Prostate gland (tissue), 2 donors: ENCODE measurements at regions not wholly inside any gene's neighbourhood (a gene's known extent, or its start where the extent isn't known, plus 50 kb on each side); places are given as distances from the start of the nearest gene placed in this dataset.

Experiments used
- DNase-seq: peaks from one replicate; pipeline ENCODE4 v3.0.0-alpha.2; 2019; ENCODE audit warnings: low spot score
- H3K27ac ChIP-seq, 2 donors: fragments of 200-600 bp; sonication (generic); 2 replicates each; pipeline ENCODE4 v1.5.1; 2017 to 2019
- H3K27me3 ChIP-seq: fragments of 200-600 bp; sonication (generic); replicated peaks from 2 replicates; pipeline ENCODE4 v1.5.1; 2019; ENCODE audit not compliant: insufficient read depth
- H3K36me3 ChIP-seq, 2 donors: fragments of 200-600 bp; sonication (generic); 1 replicate in 1 of 2; 2 replicates in 1 of 2; pipeline versions ENCODE4 v1.5.1 to v1.8.1; 2017 to 2019
- H3K4me1 ChIP-seq: fragments of 200-600 bp; sonication (generic); replicated peaks from 2 replicates; pipeline ENCODE4 v1.5.1; 2019
- H3K4me3 ChIP-seq, 2 donors: fragments of 200-600 bp; sonication (generic); 2 replicates each; pipeline ENCODE4 v1.5.1; 2017 to 2019
- H3K9me3 ChIP-seq: fragments of 200-600 bp; sonication (generic); 2 replicates; pipeline ENCODE4 v1.5.1; 2017
- POLR2A ChIP-seq: fragments of 450-650 bp; IDR thresholded peaks from one replicate; pipeline ENCODE4 v1.6.1; 2016; ENCODE audit warnings: antibody characterized with exemption, mild to moderate bottlenecking
- POLR2AphosphoS5 ChIP-seq: sonication (generic); formaldehyde crosslinking; IDR thresholded peaks from one replicate; pipeline ENCODE4 v1.6.1; 2017; ENCODE audit warnings: antibody characterized with exemption
- WGBS: methylation state at CpG from one replicate; pipeline ENCODE4 v1.1.5; 2018; 5-methylcytosine and 5-hydroxymethylcytosine counted together
- intact Hi-C: fragments of 100-400 bp; cut with DNase I; formaldehyde crosslinking; loops from one replicate; pipeline ENCODE4 v1.14.2; 2022
- TF ChIP-seq, protein P1 (sequence below), 4 experiments: fragments of 200-600 bp in 2 of 4; fragments of 450-650 bp in 2 of 4; sonication (generic) in 2 of 4; IDR thresholded peaks; 1 replicate in 3 of 4; 2 replicates in 1 of 4; pipeline ENCODE4 v1.5.1; 2016 to 2019; ENCODE audit warnings: antibody characterized with exemption in 4 of 4, mild to moderate bottlenecking in 2 of 4, moderate library complexity in 2 of 4

DNA sequence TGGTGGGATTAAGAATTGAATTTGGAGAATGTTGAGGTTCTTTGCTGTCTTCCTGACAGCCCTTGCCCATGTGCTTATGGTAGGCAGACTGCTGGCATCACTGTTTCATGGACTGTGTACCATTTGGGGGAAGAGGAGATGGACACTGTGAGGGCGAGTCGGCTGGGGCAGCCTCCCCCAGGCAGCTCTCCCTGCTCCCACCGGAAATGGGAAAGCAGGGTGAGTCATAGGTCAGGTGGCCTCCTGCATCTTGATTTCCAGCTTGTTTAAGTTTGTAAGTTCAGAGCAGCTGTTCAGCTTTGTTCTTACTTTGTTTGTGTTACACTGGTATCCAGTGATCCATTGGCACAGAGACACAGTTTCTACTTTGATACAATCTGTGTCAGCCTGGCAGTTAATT lies 87.2 kb upstream of the CNIH3 start:
- H3K27ac ChIP-seq, result no peak overlapping the region
- TF ChIP-seq, protein P1, sequence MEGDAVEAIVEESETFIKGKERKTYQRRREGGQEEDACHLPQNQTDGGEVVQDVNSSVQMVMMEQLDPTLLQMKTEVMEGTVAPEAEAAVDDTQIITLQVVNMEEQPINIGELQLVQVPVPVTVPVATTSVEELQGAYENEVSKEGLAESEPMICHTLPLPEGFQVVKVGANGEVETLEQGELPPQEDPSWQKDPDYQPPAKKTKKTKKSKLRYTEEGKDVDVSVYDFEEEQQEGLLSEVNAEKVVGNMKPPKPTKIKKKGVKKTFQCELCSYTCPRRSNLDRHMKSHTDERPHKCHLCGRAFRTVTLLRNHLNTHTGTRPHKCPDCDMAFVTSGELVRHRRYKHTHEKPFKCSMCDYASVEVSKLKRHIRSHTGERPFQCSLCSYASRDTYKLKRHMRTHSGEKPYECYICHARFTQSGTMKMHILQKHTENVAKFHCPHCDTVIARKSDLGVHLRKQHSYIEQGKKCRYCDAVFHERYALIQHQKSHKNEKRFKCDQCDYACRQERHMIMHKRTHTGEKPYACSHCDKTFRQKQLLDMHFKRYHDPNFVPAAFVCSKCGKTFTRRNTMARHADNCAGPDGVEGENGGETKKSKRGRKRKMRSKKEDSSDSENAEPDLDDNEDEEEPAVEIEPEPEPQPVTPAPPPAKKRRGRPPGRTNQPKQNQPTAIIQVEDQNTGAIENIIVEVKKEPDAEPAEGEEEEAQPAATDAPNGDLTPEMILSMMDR (IDR thresholded peaks at IDR 0.05), result no peak
- no peak for TF ChIP-seq POLR2A
- TF ChIP-seq POLR2AphosphoS5, result no peak
- no peak overlapping the region for H3K4me3 ChIP-seq
- H3K36me3 ChIP-seq, result no peaks in the 10 kb centered on the region
- WGBS, result 53% methylated on average over 3 of the region's 3 CpGs
- intact Hi-C loops, result no loop called here
- no peaks in the 10 kb centered on the region for H3K4me1 ChIP-seq
- H3K27me3 ChIP-seq, result no peaks in the 10 kb centered on the region
- no peaks in the 10 kb centered on the region for H3K9me3 ChIP-seq
- no peak for DNase-seq

DNA sequence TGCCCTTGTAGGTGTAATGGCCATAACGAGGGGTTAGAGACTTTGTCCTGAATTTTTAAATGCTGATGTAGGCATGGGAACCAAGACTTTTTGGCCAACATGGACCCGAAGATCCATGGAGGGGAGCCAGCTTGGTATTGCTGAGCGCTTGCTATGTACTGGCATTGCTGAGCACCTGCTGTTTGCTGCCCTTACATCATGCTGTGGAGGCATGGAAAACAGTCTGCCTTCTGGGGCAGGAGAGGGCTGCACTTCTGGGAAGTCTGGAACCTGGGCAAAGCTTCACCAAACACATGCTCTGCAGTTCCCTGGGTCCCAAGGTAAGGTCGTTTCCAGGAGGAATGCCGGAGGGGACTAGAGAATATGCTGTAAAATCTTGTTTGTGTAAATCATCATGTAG lies 86.3 kb upstream of the CNIH3 start:
- 90% methylated on average over 5 of the region's 5 CpGs for WGBS
- Histone ChIP-seq H3K27me3 (no peaks in the 10 kb centered on the region), H3K4me1 (no peaks in the 10 kb centered on the region), H3K27ac (no peak overlapping the region), H3K4me3 (no peak overlapping the region), H3K9me3 (no peaks in the 10 kb centered on the region), H3K36me3 (no peaks in the 10 kb centered on the region)
- no peak for DNase-seq
- intact Hi-C loops, result no loop called here
- TF ChIP-seq, protein P1 (IDR thresholded peaks at IDR 0.05), result no peak
- TF ChIP-seq POLR2AphosphoS5, result no peak
- TF ChIP-seq POLR2A, result no peak

DNA sequence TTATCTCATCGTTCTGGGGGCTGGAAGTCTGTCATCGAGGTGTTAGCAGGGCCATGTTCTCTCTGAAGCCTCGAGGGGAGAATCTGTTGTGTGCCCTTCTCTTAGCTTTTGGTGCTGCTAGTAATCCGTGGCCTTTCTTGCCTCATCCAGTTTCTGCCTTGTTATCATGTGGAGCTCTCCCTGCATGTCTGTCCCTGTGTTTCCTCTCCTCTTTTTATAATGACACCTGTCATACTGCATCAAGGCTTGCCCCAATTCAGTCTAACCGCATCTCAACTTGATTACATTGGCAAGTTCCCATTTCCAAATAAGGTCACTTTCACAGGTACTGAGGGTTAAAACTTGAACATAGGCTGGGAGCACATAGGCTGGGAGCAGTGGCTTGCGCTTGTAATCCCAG lies 82.6 kb upstream of the CNIH3 start:
- WGBS, result 92% methylated on average over 6 of the region's 6 CpGs
- no peaks in the 10 kb centered on the region for H3K9me3 ChIP-seq
- intact Hi-C loops, result no loop called here
- no peaks in the 10 kb centered on the region for H3K36me3 ChIP-seq
- no peak overlapping the region for H3K27ac ChIP-seq
- TF ChIP-seq, protein P1 (IDR thresholded peaks at IDR 0.05), result no peak
- TF ChIP-seq POLR2AphosphoS5 (no peak), POLR2A (no peak)
- no peak overlapping the region for H3K4me3 ChIP-seq
- no peaks in the 10 kb centered on the region for H3K4me1 ChIP-seq
- DNase-seq, result no peak
- no peaks in the 10 kb centered on the region for H3K27me3 ChIP-seq

DNA sequence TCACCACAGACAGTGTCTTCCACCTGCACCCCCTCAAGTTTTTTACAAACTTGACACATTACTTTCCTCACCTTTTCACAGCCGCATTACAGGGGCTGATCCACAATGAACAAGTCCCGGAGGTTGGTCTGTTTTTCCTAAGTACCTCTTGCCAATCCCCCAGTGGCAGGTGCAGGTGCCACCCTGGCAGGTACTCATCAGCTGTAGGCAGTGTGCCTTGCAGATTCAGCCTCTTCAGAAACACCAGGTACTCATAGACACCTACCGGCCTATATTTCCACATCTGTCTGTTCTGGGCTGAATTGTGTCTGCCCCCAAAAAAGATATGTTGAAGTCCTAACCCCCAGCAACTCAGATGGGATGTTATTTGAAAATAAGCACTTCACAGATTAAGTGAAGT lies 81.4 kb upstream of the CNIH3 start:
- no peak for DNase-seq
- Histone ChIP-seq H3K27me3 (no peaks in the 10 kb centered on the region), H3K9me3 (no peaks in the 10 kb centered on the region), H3K27ac (no peak overlapping the region), H3K4me3 (no peak overlapping the region), H3K4me1 (no peaks in the 10 kb centered on the region), H3K36me3 (no peaks in the 10 kb centered on the region)
- intact Hi-C loops, result no loop called here
- TF ChIP-seq POLR2A (no peak), POLR2AphosphoS5 (no peak)
- TF ChIP-seq, protein P1 (IDR thresholded peaks at IDR 0.05), result no peak
- whole genome bisulfite sequencing, result 73% methylated on average over 3 of the region's 3 CpGs

DNA sequence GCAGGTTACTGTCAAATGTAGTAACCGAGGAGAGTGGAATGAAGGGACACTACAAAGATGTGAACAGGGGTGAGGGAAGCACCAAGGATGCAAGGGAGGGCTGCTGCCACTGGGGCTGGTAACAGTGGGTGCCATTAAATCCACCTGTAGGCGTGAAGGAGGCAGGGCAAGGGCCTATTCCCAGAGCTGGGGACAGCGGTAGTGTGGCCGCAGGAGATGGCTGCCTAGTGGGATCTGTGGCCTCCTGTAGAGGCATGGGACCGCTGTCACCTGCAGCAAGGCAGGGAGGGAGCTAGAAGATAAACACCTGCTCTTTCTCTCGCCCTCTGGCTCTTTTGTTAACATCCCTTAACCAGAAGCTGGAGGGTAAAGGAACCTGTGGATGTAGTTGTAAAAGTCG lies 80.5 kb upstream of the CNIH3 start:
- H3K4me1 ChIP-seq, result no peaks in the 10 kb centered on the region
- TF ChIP-seq POLR2AphosphoS5, result no peak
- TF ChIP-seq, protein P1 (IDR thresholded peaks at IDR 0.05), result no peak
- no peak for TF ChIP-seq POLR2A
- WGBS, result 93% methylated on average over 7 of the region's 7 CpGs
- H3K36me3 ChIP-seq, result no peaks in the 10 kb centered on the region
- no peaks in the 10 kb centered on the region for H3K27me3 ChIP-seq
- no peak overlapping the region for H3K27ac ChIP-seq
- intact Hi-C loops, result no loop called here
- H3K9me3 ChIP-seq, result no peaks in the 10 kb centered on the region
- DNase-seq, result no peak
- H3K4me3 ChIP-seq, result no peak overlapping the region
